Testis (tissue), 2 donors: ENCODE measurements at regions not wholly inside any gene's neighbourhood (a gene's known extent, or its start where the extent isn't known, plus 50 kb on each side); places are given as distances from the start of the nearest gene placed in this dataset.

Experiments
- CTCF ChIP-seq, 3 experiments: fragments of 450-650 bp in 2 of 3; fragments of 200-600 bp in 1 of 3; sonication (generic) in 1 of 3; IDR thresholded peaks; one replicate each; pipeline ENCODE4 v1.5.1; 2016 to 2019; ENCODE audit warnings: antibody characterized with exemption in 3 of 3, mild to moderate bottlenecking in 2 of 3, moderate library complexity in 1 of 3
- POLR2A ChIP-seq: fragments of 450-650 bp; IDR thresholded peaks from one replicate; pipeline ENCODE4 v1.6.1; 2017; ENCODE audit warnings: antibody characterized with exemption, mild to moderate bottlenecking, moderate library complexity

GRCh38 chr19:5237939-5238480 is 102.6 kb downstream of the PTPRS start:
- no peak for TF ChIP-seq CTCF (IDR thresholded peaks at IDR 0.05)
- no peak for TF ChIP-seq POLR2A
